ENCODE measurements at regions not wholly inside any gene's neighbourhood (a gene's known extent, or its start where the extent isn't known, plus 50 kb on each side); places are given as distances from the start of the nearest gene placed in this dataset.

DNA sequence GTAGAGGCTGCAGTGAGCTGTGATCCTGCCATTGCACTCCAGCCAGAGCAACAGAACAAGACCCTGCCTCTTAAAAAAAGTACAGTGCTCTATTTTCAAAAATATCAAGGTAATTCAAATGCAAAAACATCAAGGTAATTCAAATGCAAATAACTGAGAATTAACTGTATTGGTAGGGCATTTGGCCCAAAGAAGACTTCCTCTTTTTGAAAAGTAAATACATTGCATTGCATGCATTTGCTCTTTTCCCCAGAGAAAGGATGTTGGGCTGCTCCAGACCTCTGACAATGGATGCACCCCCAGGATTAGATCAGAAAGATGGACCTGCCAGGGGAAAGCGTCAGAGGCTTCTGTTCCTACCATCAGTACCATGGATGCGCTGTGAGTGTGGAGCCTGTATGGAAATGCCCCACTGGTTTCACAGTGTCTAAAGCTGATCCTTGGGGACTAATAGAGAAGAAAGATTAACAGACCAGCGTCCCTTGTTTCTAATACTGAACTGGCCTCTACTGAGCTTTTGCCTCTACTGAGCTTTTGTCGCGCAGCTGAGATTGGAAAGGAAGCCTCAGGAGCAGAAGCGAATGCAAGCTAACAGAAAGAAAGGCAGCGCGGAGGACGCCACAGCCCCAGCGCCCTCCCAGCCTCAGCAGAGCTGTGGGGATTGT is 93.5 kb upstream of the LYZL2 start (continued):
- TF ChIP-seq, protein P1, sequence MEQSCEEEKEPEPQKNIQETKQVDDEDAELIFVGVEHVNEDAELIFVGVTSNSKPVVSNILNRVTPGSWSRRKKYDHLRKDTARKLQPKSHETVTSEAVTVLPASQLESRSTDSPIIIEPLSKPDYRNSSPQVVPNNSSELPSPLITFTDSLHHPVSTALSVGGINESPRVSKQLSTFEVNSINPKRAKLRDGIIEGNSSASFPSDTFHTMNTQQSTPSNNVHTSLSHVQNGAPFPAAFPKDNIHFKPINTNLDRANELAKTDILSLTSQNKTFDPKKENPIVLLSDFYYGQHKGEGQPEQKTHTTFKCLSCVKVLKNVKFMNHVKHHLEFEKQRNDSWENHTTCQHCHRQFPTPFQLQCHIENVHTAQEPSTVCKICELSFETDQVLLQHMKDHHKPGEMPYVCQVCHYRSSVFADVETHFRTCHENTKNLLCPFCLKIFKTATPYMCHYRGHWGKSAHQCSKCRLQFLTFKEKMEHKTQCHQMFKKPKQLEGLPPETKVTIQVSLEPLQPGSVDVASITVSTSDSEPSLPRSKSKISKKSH (CRISPR knock-in tag; IDR thresholded peaks at IDR 0.05; ENCODE audit: borderline replicate concordance) = no peak
- TF ChIP-seq ZNF33A (CRISPR knock-in tag; IDR thresholded peaks at IDR 0.05; ENCODE audit: borderline replicate concordance) = no peak

DNA sequence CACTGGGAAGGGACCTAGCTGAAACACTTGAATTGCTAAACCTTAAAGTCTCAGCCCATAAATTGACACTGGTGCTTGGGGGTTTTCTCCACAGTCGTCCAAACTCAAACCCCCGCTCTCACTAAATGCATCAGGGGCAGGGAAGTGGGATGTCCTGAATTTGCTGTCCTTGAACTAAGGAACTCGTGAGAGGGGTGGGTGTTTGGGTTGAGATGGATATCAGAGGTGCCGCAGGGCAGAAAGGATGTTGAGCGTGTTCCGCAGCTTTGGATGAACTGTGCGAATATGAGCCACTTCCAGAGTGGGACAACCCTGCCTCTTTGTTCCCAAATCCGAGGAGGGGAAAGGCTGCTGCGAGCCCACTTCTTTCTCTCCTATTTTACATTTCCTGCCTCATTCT is 90.3 kb upstream of the LYZL2 start:
- intact Hi-C loops (cut with micrococcal nuclease; ENCODE audit: unreplicated experiment) = loop anchor here (10.0 kb wide), 2 partner anchors 775 to 1475 kb away; no protein-coding TSS in a partner anchor
- TF ChIP-seq NR2F6 (IDR thresholded peaks at IDR 0.05) = no peak
- 0 out of 2 replicates have a peak, but pooled peaks have one; percentile 4 for TF ChIP-seq NR2F6 (CRISPR knock-in tag; IDR thresholded peaks at IDR 0.05)
- TF ChIP-seq BORCS8-MEF2B (CRISPR knock-in tag; IDR thresholded peaks at IDR 0.05) = no peak
- TF ChIP-seq, protein P2, sequence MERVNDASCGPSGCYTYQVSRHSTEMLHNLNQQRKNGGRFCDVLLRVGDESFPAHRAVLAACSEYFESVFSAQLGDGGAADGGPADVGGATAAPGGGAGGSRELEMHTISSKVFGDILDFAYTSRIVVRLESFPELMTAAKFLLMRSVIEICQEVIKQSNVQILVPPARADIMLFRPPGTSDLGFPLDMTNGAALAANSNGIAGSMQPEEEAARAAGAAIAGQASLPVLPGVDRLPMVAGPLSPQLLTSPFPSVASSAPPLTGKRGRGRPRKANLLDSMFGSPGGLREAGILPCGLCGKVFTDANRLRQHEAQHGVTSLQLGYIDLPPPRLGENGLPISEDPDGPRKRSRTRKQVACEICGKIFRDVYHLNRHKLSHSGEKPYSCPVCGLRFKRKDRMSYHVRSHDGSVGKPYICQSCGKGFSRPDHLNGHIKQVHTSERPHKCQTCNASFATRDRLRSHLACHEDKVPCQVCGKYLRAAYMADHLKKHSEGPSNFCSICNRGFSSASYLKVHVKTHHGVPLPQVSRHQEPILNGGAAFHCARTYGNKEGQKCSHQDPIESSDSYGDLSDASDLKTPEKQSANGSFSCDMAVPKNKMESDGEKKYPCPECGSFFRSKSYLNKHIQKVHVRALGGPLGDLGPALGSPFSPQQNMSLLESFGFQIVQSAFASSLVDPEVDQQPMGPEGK (CRISPR knock-in tag; IDR thresholded peaks at IDR 0.05) = peak; percentile 25; the same call in 1 of the 2 replicates
- TF ChIP-seq ARNT (IDR thresholded peaks at IDR 0.05) = no peak
- peak; percentile 49; the same call in 1 of the 2 replicates for TF ChIP-seq ETV5 (CRISPR knock-in tag; IDR thresholded peaks at IDR 0.05; ENCODE audit: borderline replicate concordance)
- 0 out of 4 replicates have a peak, but pooled peaks of 1 of the 2 experiments have one; percentile 16 for TF ChIP-seq EP300 (IDR thresholded peaks at IDR 0.05; ENCODE audit: low read depth in 2 of 2, low read length in 2 of 2)
- TF ChIP-seq EP300 (CRISPR knock-in tag; IDR thresholded peaks at IDR 0.05; ENCODE audit: borderline replicate concordance) = no peak
- TF ChIP-seq ZFP36L2 (CRISPR knock-in tag; IDR thresholded peaks at IDR 0.05) = no peak
- TF ChIP-seq TGIF2 (CRISPR knock-in tag; IDR thresholded peaks at IDR 0.05) = no peak
- peak; percentile 23; the same call in 1 of the 2 replicates for TF ChIP-seq SP5 (CRISPR knock-in tag; IDR thresholded peaks at IDR 0.05; ENCODE audit: borderline replicate concordance, low read depth)
- TF ChIP-seq, protein P3, sequence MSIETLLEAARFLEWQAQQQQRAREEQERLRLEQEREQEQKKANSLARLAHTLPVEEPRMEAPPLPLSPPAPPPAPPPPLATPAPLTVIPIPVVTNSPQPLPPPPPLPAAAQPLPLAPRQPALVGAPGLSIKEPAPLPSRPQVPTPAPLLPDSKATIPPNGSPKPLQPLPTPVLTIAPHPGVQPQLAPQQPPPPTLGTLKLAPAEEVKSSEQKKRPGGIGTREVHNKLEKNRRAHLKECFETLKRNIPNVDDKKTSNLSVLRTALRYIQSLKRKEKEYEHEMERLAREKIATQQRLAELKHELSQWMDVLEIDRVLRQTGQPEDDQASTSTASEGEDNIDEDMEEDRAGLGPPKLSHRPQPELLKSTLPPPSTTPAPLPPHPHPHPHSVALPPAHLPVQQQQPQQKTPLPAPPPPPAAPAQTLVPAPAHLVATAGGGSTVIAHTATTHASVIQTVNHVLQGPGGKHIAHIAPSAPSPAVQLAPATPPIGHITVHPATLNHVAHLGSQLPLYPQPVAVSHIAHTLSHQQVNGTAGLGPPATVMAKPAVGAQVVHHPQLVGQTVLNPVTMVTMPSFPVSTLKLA (IDR thresholded peaks at IDR 0.05) = no peak
- TF ChIP-seq HOXD1 (CRISPR knock-in tag; IDR thresholded peaks at IDR 0.05) = no peak
- TF ChIP-seq TCF7 (IDR thresholded peaks at IDR 0.05; ENCODE audit: low read depth) = 0 out of 2 replicates have a peak, but pooled peaks have one; percentile 41

More for the DNA sequence above, 90.3 kb upstream of the LYZL2 start:
- Histone ChIP-seq H3K9ac (ENCODE audit: insufficient read depth, low read depth, low read length) (no peak overlapping the region), H3K4me3 (replicated peaks in 1 of 3; ENCODE audit: insufficient read depth in 1 of 3, low read depth in 2 of 3, low read length in 3 of 3) (peak overlapping the region in 1 of 3 experiments; percentile 10; a peak in 1 of 6 replicates), H4K20me1 (ENCODE audit: insufficient read depth, low read length) (no peaks in the 10 kb centered on the region), H3K27me3 (ENCODE audit: control insufficient read depth in 1 of 2, insufficient read depth in 2 of 2, low read length in 2 of 2) (peaks cover 3 to 15% of the 10 kb centered on the region in 2 experiments; a peak in 2 of 5 replicates), H3K27ac (ENCODE audit: extremely low read length, insufficient read depth, low read length) (no peak overlapping the region), H3K4me2 (ENCODE audit: low read depth, low read length) (peak overlapping the region; percentile 55; the same call in 1 of the 2 replicates), H3K79me2 (ENCODE audit: insufficient read depth, low read length) (no peaks in the 10 kb centered on the region), H3K4me1 (ENCODE audit: insufficient read depth, low read length) (peaks cover 25% of the 10 kb centered on the region), H2AFZ (ENCODE audit: low read length) (no peak overlapping the region), H3K36me3 (replicated peaks in 1 of 2; ENCODE audit: control insufficient read depth in 1 of 2, insufficient read depth in 2 of 2, low read length in 2 of 2) (no peaks in the 10 kb centered on the region), H3K9me3 (ENCODE audit: low read length) (no peaks in the 10 kb centered on the region)
- FAIRE-seq (peak; percentile 57), DNase-seq (ENCODE audit: low spot score) (peak; percentile 50), ATAC-seq (peak; percentile 84)
- ChIA-PET POLR2A (no interaction called here), CTCF (ENCODE audit: low intra/inter-chr PET ratio, low total read pairs) (no interaction called here)
- in situ Hi-C loops (cut with HindIII; ENCODE audit: extremely low pct_ligation_motif_present, low pct_unique_long_range_greater_than_20kb) = no loop called here
- WGBS (ENCODE audit: low lambda C conversion rate) = 1% methylated on average over 9 of the region's 9 CpGs
- no TSS peak for BruUV-seq (replicated peaks)

Measured in HepG2 (cell line).